Breast epithelium (tissue), 3 donors: ENCODE measurements at regions not wholly inside any gene's neighbourhood (a gene's known extent, or its start where the extent isn't known, plus 50 kb on each side); places are given as distances from the start of the nearest gene placed in this dataset.

Experiments
- CTCF ChIP-seq, 3 donors: fragments of 450-650 bp; IDR thresholded peaks; one replicate each; pipeline ENCODE4 v1.5.1; 2016 to 2017; ENCODE audit warnings: antibody characterized with exemption in 3 of 3, mild to moderate bottlenecking in 3 of 3, moderate library complexity in 3 of 3
- POLR2A ChIP-seq: fragments of 450-650 bp; IDR thresholded peaks from one replicate; pipeline ENCODE4 v1.6.1; 2016; ENCODE audit warnings: antibody characterized with exemption, mild to moderate bottlenecking, moderate library complexity
- POLR2AphosphoS5 ChIP-seq, 3 donors: sonication (generic); formaldehyde crosslinking; IDR thresholded peaks; one replicate each; pipeline ENCODE4 v1.6.1; 2017; ENCODE audit warnings: antibody characterized with exemption in 3 of 3

- TF ChIP-seq CTCF (IDR thresholded peaks at IDR 0.05) (no peak), POLR2A (no peak), POLR2AphosphoS5 (IDR thresholded peaks at IDR 0.05) (no peak)
Measured at GRCh38 chr2:228245601-228246000, 64.1 kb upstream of the SPHKAP start.
